Spinal cord (tissue), 9 donors: ENCODE measurements at regions not wholly inside any gene's neighbourhood (a gene's known extent, or its start where the extent isn't known, plus 50 kb on each side); places are given as distances from the start of the nearest gene placed in this dataset.

ENCODE experiments used
- DNase-seq, 6 donors: peaks; one replicate each; pipeline versions ENCODE4 v3.0.0 to v3.0.0-alpha.2; 2013 to 2015; ENCODE audit warnings: low spot score in 6 of 6, low read depth in 4 of 6
- H3K27ac ChIP-seq: one replicate; pipeline ENCODE4 v1.5.1; 2013; ENCODE audit warnings: low read depth, low read length, control low read depth
- H3K27me3 ChIP-seq: one replicate; pipeline ENCODE4 v1.6.1; 2013; ENCODE audit warnings: low read length; ENCODE audit not compliant: control insufficient read depth, insufficient read depth
- H3K36me3 ChIP-seq: one replicate; pipeline ENCODE4 v1.6.1; 2013; ENCODE audit warnings: low read length; ENCODE audit not compliant: control insufficient read depth, insufficient read depth
- H3K4me1 ChIP-seq: one replicate; pipeline ENCODE4 v1.6.1; 2013; ENCODE audit warnings: low read length; ENCODE audit not compliant: control insufficient read depth, insufficient read depth
- H3K4me3 ChIP-seq: one replicate; pipeline ENCODE4 v1.5.1; 2013; ENCODE audit warnings: low read depth, low read length, control low read depth
- H3K9me3 ChIP-seq: one replicate; pipeline ENCODE4 v1.6.1; 2013; ENCODE audit warnings: low read length; ENCODE audit not compliant: control insufficient read depth, insufficient read depth
- WGBS: methylation state at CpG from one replicate; pipeline ENCODE4 v1.1.5; 2013; ENCODE audit warnings: missing lambda C conversion rate; ENCODE audit not compliant: insufficient coverage; 5-methylcytosine and 5-hydroxymethylcytosine counted together
- donor health status: healthy.

DNA sequence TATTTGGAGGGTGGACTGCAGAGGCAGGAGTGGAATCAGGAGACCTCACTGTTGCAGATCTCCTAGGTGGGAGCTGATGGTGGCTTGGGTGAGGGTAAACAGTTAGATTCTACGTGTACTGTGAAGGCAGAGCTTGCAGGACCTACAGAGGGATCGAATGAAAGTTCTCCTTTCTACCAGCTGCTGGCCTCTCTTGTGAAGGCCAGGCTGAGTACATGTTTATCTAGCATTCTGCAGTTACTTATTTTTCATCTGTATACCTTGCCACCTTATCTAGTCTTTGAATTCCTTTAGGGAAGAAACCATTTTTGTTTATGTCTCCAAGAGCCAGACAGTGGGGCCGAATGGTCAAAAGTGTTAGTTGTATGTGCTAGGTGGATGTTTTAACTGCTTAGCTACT is 57.6 kb downstream of the PTTG1 start:
- 88% methylated on average over 1 of the region's 3 CpGs for WGBS
- peaks cover 3% of the 10 kb centered on the region for H3K27me3 ChIP-seq
- H3K36me3 ChIP-seq: no peaks in the 10 kb centered on the region
- H3K4me3 ChIP-seq: no peak overlapping the region
- H3K4me1 ChIP-seq: peaks cover 2% of the 10 kb centered on the region
- no peak for DNase-seq
- H3K9me3 ChIP-seq: no peaks in the 10 kb centered on the region
- H3K27ac ChIP-seq: no peak overlapping the region

DNA sequence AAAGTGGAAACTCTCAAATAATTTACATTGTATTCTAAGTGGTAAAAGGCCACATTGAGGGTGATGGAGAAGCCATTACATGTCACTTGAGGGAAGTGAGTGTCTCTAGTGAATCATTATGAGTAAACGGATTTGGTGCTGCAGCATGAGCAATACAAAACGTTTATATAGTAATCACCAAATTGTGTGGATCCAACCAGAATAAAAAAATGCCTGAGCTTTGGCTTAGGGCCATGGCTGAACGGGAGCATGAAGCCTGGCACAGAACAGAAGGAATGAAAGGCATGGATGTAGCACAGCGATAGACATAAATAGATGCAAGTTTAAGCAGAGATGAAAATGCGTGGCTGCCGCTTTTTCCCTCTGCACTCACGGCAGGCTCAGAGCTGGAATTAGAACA is 58.3 kb downstream of the PTTG1 start:
- WGBS: 63% methylated on average over 5 of the region's 7 CpGs
- Histone ChIP-seq H3K36me3 (no peaks in the 10 kb centered on the region), H3K4me3 (no peak overlapping the region), H3K4me1 (peaks cover 4% of the 10 kb centered on the region), H3K27ac (no peak overlapping the region), H3K27me3 (peaks cover 3% of the 10 kb centered on the region), H3K9me3 (no peaks in the 10 kb centered on the region)
- peak in 2 of 6 donors; percentile 57 to 79 for DNase-seq

DNA sequence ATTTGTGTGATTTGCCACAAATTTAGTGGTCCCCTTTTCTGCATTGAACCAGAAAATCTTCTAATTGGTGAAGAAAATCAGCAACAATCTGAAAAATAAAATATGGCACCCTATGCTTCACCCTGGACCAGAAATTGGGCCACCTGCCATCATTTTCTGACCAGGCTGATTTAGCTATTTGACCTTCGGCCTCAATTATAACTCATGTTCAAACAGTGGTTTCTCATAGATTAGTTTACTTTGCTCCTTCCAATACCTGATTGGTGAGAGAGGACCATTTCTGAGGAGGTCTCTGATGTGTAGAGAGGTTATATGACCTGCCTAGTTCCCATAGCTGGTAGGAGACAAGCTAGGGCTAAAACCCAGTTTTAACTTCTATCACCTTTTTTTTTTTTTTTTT is 59.0 kb downstream of the PTTG1 start:
- Histone ChIP-seq H3K27me3 (peaks cover 3% of the 10 kb centered on the region), H3K4me3 (no peak overlapping the region), H3K4me1 (peaks cover 7% of the 10 kb centered on the region), H3K27ac (no peak overlapping the region), H3K9me3 (no peaks in the 10 kb centered on the region), H3K36me3 (no peaks in the 10 kb centered on the region)
- DNase-seq: no peak
- no CpG with 5 or more reads among the region's 1 CpG for WGBS

DNA sequence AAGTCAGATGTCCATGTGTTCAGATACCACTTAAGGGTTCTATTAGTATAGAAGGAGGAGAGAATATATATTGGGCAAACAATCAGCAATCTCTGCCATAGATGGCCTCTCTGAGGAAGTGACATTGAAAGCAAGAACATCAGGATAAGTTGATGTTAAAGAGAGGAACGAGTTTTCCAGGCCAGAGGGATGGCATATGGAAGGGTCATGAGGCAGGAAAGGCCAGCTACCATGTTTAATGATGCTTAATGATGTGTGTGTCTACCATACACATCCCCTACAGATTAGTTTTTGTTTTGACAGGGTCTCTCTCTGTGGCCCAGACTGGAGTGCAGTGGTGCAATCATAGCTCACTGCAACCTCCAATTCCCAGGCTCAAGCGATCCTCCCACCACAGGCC is 63.0 kb downstream of the PTTG1 start:
- Histone ChIP-seq H3K9me3 (no peaks in the 10 kb centered on the region), H3K4me1 (peaks cover 4% of the 10 kb centered on the region), H3K27ac (no peak overlapping the region), H3K4me3 (no peak overlapping the region), H3K27me3 (no peaks in the 10 kb centered on the region), H3K36me3 (no peaks in the 10 kb centered on the region)
- no peak for DNase-seq
- WGBS: no CpG with 5 or more reads among the region's 2 CpGs

DNA sequence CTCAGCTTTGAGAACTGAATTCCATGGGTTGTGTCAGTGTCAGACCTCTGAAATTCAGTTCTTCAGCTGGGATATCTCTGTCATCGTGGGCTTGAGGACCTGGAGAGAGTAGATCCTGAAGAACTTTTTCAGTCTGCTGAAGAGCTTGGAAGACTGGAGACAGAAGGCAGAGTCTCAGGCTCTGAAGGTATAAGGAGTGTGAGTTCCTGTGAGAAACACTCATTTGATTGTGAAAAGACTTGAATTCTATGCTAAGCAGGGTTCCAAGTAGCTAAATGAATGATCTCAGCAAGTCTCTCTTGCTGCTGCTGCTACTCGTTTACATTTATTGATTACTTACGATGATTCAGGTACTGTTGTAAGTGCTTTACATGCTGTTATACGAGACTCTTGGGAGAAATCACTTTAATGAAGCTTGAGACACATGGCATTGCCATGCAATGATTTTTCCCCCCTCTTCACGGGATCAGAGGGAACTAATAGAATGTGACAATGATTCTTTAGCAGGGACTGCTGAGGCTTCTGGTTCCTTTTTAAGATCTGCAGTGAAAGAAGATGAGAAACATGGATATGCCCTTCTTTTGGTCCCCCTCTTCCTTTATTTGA is 63.8 kb downstream of the PTTG1 start:
- H3K27ac ChIP-seq: no peak overlapping the region
- H3K4me3 ChIP-seq: no peak overlapping the region
- H3K9me3 ChIP-seq: no peaks in the 10 kb centered on the region
- 78% methylated on average over 1 of the region's 5 CpGs for WGBS
- peaks cover 4% of the 10 kb centered on the region for H3K4me1 ChIP-seq
- no peaks in the 10 kb centered on the region for H3K36me3 ChIP-seq
- DNase-seq: peak in 2 of 6 donors; percentile 36 to 96
- no peaks in the 10 kb centered on the region for H3K27me3 ChIP-seq

DNA sequence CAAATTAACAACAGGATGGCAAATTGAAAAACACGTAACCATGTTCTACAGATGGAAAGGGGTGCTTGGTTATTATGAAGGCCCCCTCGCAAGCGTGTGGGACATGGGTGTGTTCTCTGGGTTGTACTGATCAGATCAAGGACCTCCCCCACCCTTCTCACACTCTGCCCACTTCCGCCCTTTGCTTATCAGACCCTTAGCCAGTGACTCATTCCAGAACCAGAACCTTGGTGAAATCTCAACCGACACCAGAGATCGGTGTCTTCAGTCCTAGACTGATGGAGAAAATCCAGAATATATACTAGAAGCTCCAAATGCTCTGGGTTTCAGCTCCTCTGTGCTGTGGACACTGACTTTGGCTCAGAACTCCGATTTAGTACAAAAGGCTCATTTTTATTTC is 64.9 kb downstream of the PTTG1 start:
- DNase-seq: no peak
- WGBS: 96% methylated on average over 4 of the region's 7 CpGs
- H3K4me1 ChIP-seq: peaks cover 4% of the 10 kb centered on the region
- no peaks in the 10 kb centered on the region for H3K36me3 ChIP-seq
- H3K4me3 ChIP-seq: no peak overlapping the region
- H3K27me3 ChIP-seq: no peaks in the 10 kb centered on the region
- H3K9me3 ChIP-seq: no peaks in the 10 kb centered on the region
- H3K27ac ChIP-seq: no peak overlapping the region

DNA sequence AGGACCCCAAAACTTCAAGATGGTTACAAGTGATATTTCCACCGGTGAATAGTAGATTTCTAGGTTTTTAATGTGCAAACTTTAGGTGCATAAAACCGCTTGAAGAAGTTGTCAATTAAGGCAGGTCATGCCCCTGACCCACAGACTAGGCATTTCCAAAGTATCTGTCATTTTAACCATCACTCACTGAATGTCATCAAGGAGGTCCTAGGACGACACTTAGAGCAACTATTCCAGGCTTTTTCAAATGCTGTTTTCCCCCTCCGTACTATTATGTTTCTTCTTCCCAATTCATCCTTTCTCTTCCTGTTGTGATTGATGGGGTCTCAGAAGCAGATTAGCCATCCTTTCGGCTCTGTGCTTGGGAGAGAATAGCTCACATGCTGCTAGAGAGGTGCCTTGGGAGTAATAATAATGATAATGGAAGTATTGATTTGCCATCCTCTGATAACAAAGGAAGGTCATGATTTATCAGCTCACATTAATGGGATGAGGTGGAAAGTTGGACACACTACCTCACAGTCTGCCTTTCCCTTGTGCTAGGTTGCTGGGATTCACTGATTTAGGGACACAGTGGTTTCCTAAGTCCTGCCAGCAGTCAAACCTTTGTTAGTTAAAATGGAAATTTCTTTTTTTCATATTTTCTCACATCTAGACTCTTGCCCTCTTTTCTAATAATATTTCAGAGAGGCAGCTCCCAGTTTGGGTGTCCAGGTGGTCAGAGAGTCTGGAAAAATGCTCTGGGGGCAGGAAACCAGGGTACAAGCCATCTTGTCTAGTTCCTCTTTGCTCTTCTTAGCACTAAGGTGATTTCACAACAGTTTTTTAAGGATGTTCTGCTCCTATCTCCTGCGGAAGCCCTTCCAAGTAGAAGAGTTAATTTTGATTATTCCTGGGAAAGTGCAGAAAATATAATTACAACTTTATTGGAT is 67.0 kb downstream of the PTTG1 start:
- no peaks in the 10 kb centered on the region for H3K27me3 ChIP-seq
- H3K4me3 ChIP-seq: no peak overlapping the region
- H3K9me3 ChIP-seq: no peaks in the 10 kb centered on the region
- DNase-seq: peak in 1 of 6 donors; percentile 39
- WGBS: 62% methylated on average over 3 of the region's 6 CpGs
- H3K27ac ChIP-seq: no peak overlapping the region
- no peaks in the 10 kb centered on the region for H3K36me3 ChIP-seq
- H3K4me1 ChIP-seq: peaks cover 4% of the 10 kb centered on the region

DNA sequence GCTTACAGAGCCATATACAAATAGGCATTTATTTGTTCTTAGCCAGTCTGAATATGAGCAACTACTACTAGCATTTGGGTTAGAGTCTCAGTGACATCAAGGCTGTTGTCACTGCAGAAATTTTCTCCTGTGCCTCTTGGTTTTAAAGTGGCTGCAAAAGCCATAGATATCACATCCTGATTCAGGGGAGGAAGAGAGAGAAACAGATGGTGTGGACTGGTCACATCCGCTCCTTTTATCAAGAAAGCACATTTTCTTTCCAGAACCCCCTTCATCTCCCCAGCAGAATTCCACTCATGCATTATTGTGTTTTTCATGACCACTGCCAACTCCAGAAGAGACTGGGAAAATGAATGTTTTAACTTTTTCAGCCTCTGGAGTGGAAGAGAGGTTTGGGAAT is 69.8 kb downstream of the PTTG1 start:
- Histone ChIP-seq H3K4me1 (no peaks in the 10 kb centered on the region), H3K36me3 (no peaks in the 10 kb centered on the region), H3K27me3 (no peaks in the 10 kb centered on the region), H3K9me3 (no peaks in the 10 kb centered on the region), H3K27ac (no peak overlapping the region), H3K4me3 (no peak overlapping the region)
- WGBS: no CpG with 5 or more reads among the region's 1 CpG
- DNase-seq: no peak

DNA sequence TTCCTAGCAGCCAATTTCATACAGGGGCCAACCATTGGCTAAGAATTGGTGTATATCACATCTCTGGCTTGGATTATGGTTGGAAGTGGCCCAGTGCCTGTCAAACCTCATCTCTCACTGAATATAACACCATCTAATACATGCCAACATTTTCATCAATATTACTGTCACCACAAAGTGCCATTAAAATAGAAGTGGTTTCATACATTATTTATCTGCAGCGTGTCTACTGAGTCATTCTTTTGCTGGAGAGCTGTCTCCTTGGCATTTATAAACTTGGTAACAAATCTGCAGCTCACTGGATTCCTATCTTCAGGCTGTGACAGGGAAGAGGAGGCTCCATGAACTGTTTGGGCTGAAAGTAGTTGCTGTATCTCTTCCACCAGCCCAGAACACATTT is 70.9 kb downstream of the PTTG1 start:
- Histone ChIP-seq H3K9me3 (no peaks in the 10 kb centered on the region), H3K27me3 (no peaks in the 10 kb centered on the region), H3K27ac (no peak overlapping the region), H3K4me1 (no peaks in the 10 kb centered on the region), H3K36me3 (no peaks in the 10 kb centered on the region), H3K4me3 (no peak overlapping the region)
- DNase-seq: no peak
- no CpG with 5 or more reads among the region's 1 CpG for WGBS
